Heart right ventricle (tissue), 16 donors: ENCODE measurements at regions not wholly inside any gene's neighbourhood (a gene's known extent, or its start where the extent isn't known, plus 50 kb on each side); places are given as distances from the start of the nearest gene placed in this dataset.

Experiments used
- ATAC-seq, 8 donors: fragments of 200-7000 bp; cut with Tn5 transposase; one replicate each; pipeline ENCODE4 v1.9.1; 2020; ENCODE audit warnings: mild to moderate bottlenecking in 8 of 8, moderate library complexity in 8 of 8, moderate number of reproducible peaks in 1 of 8
- DNase-seq, 2 donors: peaks; one replicate each; pipeline ENCODE4 v3.0.0-alpha.2; 2020
- H3K27ac ChIP-seq, 10 donors: fragments of 200-600 bp; sonication (generic) in 2 of 10; one replicate each; pipeline versions ENCODE4 v1.5.0 to v1.8.0; 2020 to 2022; ENCODE audit warnings: mild to moderate bottlenecking in 3 of 10
- H3K27me3 ChIP-seq, 7 donors: fragments of 200-600 bp; one replicate each; pipeline ENCODE4 v1.8.0; 2021 to 2022; ENCODE audit warnings: mild to moderate bottlenecking in 2 of 7
- H3K36me3 ChIP-seq, 9 donors: fragments of 200-600 bp; sonication (generic) in 1 of 9; one replicate each; pipeline versions ENCODE4 v1.5.0 to v1.8.0; 2020 to 2022; ENCODE audit warnings: mild to moderate bottlenecking in 2 of 9
- H3K4me1 ChIP-seq, 9 donors: fragments of 200-600 bp; sonication (generic) in 1 of 9; one replicate each; pipeline versions ENCODE4 v1.5.0 to v1.8.0; 2020 to 2022; ENCODE audit warnings: mild to moderate bottlenecking in 4 of 9
- H3K4me3 ChIP-seq, 10 donors: fragments of 200-600 bp; sonication (generic) in 2 of 10; one replicate each; pipeline versions ENCODE4 v1.5.0 to v1.8.0; 2020 to 2022; ENCODE audit warnings: mild to moderate bottlenecking in 7 of 10, moderate library complexity in 2 of 10
- H3K9me3 ChIP-seq, 11 donors: fragments of 200-600 bp in 10 of 11; sonication (generic) in 2 of 11; one replicate each; pipeline versions ENCODE4 v1.5.0 to v1.8.0; 2013 to 2022; ENCODE audit warnings: mild to moderate bottlenecking in 2 of 11, control low read depth in 1 of 11, moderate library complexity in 1 of 11
- CTCF ChIP-seq, 9 donors: fragments of 200-600 bp; sonication (generic) in 2 of 9; IDR thresholded peaks; one replicate each; pipeline versions ENCODE4 v1.5.0 to v1.8.0; 2021 to 2022; ENCODE audit warnings: antibody characterized with exemption in 9 of 9, mild to moderate bottlenecking in 5 of 9, moderate library complexity in 1 of 9
- whole genome bisulfite sequencing, 2 donors: extraction: QIAGEN DNeasy Blood & Tissue Kit; methylation state at CpG; one replicate each; pipeline ENCODE4 v1.1.7; 2013; ENCODE audit warnings: inconsistent platforms in 1 of 2; 5-methylcytosine and 5-hydroxymethylcytosine counted together
- intact Hi-C, 10 donors: fragments of 100-400 bp; cut with DNase I; formaldehyde crosslinking; loops; one replicate each; pipeline versions ENCODE4 v1.11.1 to v1.14.2; 2022
- donor health status: Arrhythmogenic right ventricular cardiomyopathy.
- donor health status: ischemic (EF 13 %, LVEDD 7.1; RV severe dilation, severe dysfunction).
- donor health status: healthy with polysubstance abuse.
- donor health status: DM: no; HTN: yes; CAD: no.
- donor health status: DM: no; HTN: no; CAD: no.
- donor health status: ischemic (EF 25% LVEDD 6.9; RV normal size, moderate dysfunction).
- donor health status: ischemic (EF 25% LVEDD 5.7; RV mildly dilated, moderate dysfunction).
- donor health status: healthy.
- donor health status: DM: yes; HTN: yes; CAD: no.
- donor health status: Ischemic cardiomyopathy.
- donor health status: ischemic (EF 35%, LVEDD 5.7; RV mildly dilated, moderate dysfunction).
- donor health status: nonischemic (EF 11% LVEDD 7.7; RV severe dilation, severe dysfunction).
- donor health status: DM: yes; HTN: yes; CAD: no.
- donor health status: PGD.
- donor health status: ischemic (EF 29% LVEDD 5.4; RV normal size, mild dysfunction).
- donor health status: nonischemic (EF 23%, LVEDD 6.1; RV moderate dilation, normal function).

- no peak overlapping the region for H3K4me3 ChIP-seq
- H3K27ac ChIP-seq: no peak overlapping the region
- DNase-seq (no peak), ATAC-seq (no peak)
- 58 to 64% methylated on average over 1 of the region's 1 CpG for WGBS, 2 donors
- H3K9me3 ChIP-seq: no peaks in the 10 kb centered on the region
- intact Hi-C loops: no loop called here
- peaks cover 0 to 40% (median 3%) of the 10 kb centered on the region in 7 donors for H3K27me3 ChIP-seq
- no peak for TF ChIP-seq CTCF (IDR thresholded peaks at IDR 0.05)
- H3K36me3 ChIP-seq: no peaks in the 10 kb centered on the region
- H3K4me1 ChIP-seq: no peaks in the 10 kb centered on the region
These were observed 335.0 kb downstream of the BCL11B start for GRCh38 chr14:98937021-98937420.

- no peak for DNase-seq
- no peak for TF ChIP-seq CTCF (IDR thresholded peaks at IDR 0.05)
- Histone ChIP-seq H3K27ac (no peak overlapping the region), H3K4me3 (no peak overlapping the region), H3K4me1 (no peaks in the 10 kb centered on the region), H3K27me3 (peaks cover 0 to 40% (median 3%) of the 10 kb centered on the region in 7 donors), H3K9me3 (no peaks in the 10 kb centered on the region), H3K36me3 (no peaks in the 10 kb centered on the region)
- 86 to 89% methylated on average over 6 of the region's 6 CpGs for WGBS, 2 donors
- ATAC-seq: no peak
- intact Hi-C loops: no loop called here
These were observed 334.1 kb downstream of the BCL11B start for GRCh38 chr14:98937712-98938505.

GRCh38 chr14:98940693-98941437 is 331.1 kb downstream of the BCL11B start:
- Histone ChIP-seq H3K4me3 (no peak overlapping the region), H3K27me3 (peaks cover 0 to 51% (median 10%) of the 10 kb centered on the region in 7 donors), H3K27ac (no peak overlapping the region), H3K9me3 (no peaks in the 10 kb centered on the region), H3K4me1 (peaks cover 0 to 8% (median 0%) of the 10 kb centered on the region in 9 donors), H3K36me3 (no peaks in the 10 kb centered on the region)
- no peak for TF ChIP-seq CTCF (IDR thresholded peaks at IDR 0.05)
- 81 to 86% methylated on average over 5 of the region's 5 CpGs for WGBS, 2 donors
- DNase-seq (no peak), ATAC-seq (no peak)
- intact Hi-C loops: no loop called here

GRCh38 chr14:98941481-98941880 is 330.5 kb downstream of the BCL11B start:
- H3K9me3 ChIP-seq: no peaks in the 10 kb centered on the region
- peaks cover 0 to 14% (median 0%) of the 10 kb centered on the region in 9 donors for H3K4me1 ChIP-seq
- ATAC-seq: no peak
- H3K27me3 ChIP-seq: peaks cover 0 to 50% (median 10%) of the 10 kb centered on the region in 7 donors
- no peak for TF ChIP-seq CTCF (IDR thresholded peaks at IDR 0.05)
- H3K4me3 ChIP-seq: no peak overlapping the region
- H3K27ac ChIP-seq: no peak overlapping the region
- intact Hi-C loops: no loop called here
- no peak for DNase-seq
- H3K36me3 ChIP-seq: no peaks in the 10 kb centered on the region
